ENCODE measurements at regions not wholly inside any gene's neighbourhood (a gene's known extent, or its start where the extent isn't known, plus 50 kb on each side); places are given as distances from the start of the nearest gene placed in this dataset.
"Not testable (repeated sequence)": the region's sequence is repeated elsewhere in the genome, so short reads cannot be mapped to it uniquely, and the experiment has no call there.

- DNase-seq: no peak
Measured at GRCh38 chr14:47993883-47994282, 318.5 kb upstream of the MDGA2 start.

- DNase-seq: no peak
Measured at GRCh38 chr14:47988175-47988574, 312.8 kb upstream of the MDGA2 start.

GRCh38 chr14:47978871-47979270 is 303.5 kb upstream of the MDGA2 start:
- DNase-seq: no peak

- DNase-seq: no peak
Measured at GRCh38 chr14:47976139-47976538, 300.7 kb upstream of the MDGA2 start.

GRCh38 chr14:47966076-47966810 is 290.8 kb upstream of the MDGA2 start:
- no peak for DNase-seq

- no peak for DNase-seq
Measured at GRCh38 chr14:47961634-47962033, 286.2 kb upstream of the MDGA2 start.

GRCh38 chr14:47959740-47960139 is 284.3 kb upstream of the MDGA2 start:
- DNase-seq: no peak

- DNase-seq: no peak
Measured at GRCh38 chr14:47949006-47949405, 273.6 kb upstream of the MDGA2 start.

GRCh38 chr14:47935332-47935731 is 259.9 kb upstream of the MDGA2 start:
- no peak for DNase-seq

- DNase-seq: no peak
Measured at GRCh38 chr14:47929334-47929733, 253.9 kb upstream of the MDGA2 start.

GRCh38 chr14:47921133-47921532 is 245.7 kb upstream of the MDGA2 start:
- no peak for DNase-seq

- DNase-seq: no peak
Measured at GRCh38 chr14:47919997-47920396, 244.6 kb upstream of the MDGA2 start.

- no peak for DNase-seq
Measured at GRCh38 chr14:47919334-47919846, 244.0 kb upstream of the MDGA2 start.

- DNase-seq: no peak
Measured at GRCh38 chr14:47917344-47917954, 242.0 kb upstream of the MDGA2 start.

GRCh38 chr14:47901141-47901540 is 225.7 kb upstream of the MDGA2 start:
- DNase-seq: not testable (repeated sequence)

- DNase-seq: no peak
Measured at GRCh38 chr14:47899685-47900084, 224.3 kb upstream of the MDGA2 start.

- DNase-seq: no peak
Measured at GRCh38 chr14:47874350-47874749, 198.9 kb upstream of the MDGA2 start.

GRCh38 chr14:47872588-47872987 is 197.2 kb upstream of the MDGA2 start:
- no peak for DNase-seq

GRCh38 chr14:47863441-47863840 is 188.0 kb upstream of the MDGA2 start:
- no peak for DNase-seq

- no peak for DNase-seq
Measured at GRCh38 chr14:47857646-47858045, 182.2 kb upstream of the MDGA2 start.

- no peak for DNase-seq
Measured at GRCh38 chr14:47852278-47852677, 176.9 kb upstream of the MDGA2 start.

GRCh38 chr14:47846008-47846407 is 170.6 kb upstream of the MDGA2 start:
- no peak for DNase-seq

GRCh38 chr14:47843236-47843635 is 167.8 kb upstream of the MDGA2 start:
- no peak for DNase-seq

- no peak for DNase-seq
Measured at GRCh38 chr14:47833011-47833410, 157.6 kb upstream of the MDGA2 start.

All from skin of body (tissue), 1 donor.